Effector CD8-positive, alpha-beta T cell (primary cell): ENCODE measurements at regions not wholly inside any gene's neighbourhood (a gene's known extent, or its start where the extent isn't known, plus 50 kb on each side); places are given as distances from the start of the nearest gene placed in this dataset.
"Not testable (repeated sequence)": the region's sequence is repeated elsewhere in the genome, so short reads cannot be mapped to it uniquely, and the experiment has no call there.

Source experiments
- DNase-seq: peaks from one replicate; lab custom pipeline; 2025; lab: John Stamatoyannopoulos, UW

DNA sequence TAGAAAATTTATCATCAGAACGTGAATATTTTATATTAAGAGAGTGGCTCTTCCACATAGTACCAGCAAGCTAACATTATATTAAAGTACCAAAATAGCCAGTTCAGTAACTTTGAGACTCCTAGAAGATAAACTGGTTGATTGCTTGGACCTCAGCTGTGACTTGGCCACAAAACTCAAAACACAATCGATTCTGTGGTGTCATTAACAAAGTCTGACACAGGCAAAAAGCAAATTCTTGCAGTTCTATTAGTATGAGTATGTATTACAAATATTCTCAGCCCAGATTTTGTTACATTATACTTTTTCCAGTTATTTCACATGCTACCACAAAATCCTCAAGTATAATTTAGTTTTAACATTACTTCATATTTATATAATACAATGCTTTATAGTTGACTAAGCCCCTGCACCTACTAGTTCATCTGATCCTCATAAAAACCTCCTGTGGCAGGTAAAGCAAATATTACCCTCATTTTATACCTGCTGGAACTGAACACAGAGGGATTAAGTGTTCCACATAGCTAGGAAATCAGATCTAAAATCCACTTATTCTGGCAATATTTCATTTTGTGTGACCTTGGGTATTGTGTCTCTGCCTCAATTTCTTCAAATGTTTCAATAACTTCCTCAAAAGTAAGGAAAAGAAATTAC, 279.9 kb upstream of the MKLN1 start:
- no peak for DNase-seq

DNA sequence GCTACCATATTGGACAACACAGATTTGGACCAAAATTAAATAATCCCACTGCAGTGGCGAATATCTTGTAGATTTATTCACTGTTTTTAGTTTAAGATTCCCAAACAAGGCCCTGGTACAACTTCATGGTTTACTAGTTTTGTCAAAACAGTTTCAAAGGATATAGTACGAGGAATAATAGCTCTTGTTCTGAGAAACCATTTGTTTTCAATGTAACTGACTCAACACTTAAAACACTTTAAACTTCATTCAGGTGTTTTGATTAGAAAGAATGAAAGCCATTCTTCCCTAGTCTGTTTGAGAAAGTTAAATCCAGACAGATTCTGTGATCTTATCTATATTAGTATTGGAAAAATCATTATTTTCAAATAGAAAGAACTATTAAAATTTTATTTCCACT, 276.4 kb upstream of the MKLN1 start:
- DNase-seq: no peak

DNA sequence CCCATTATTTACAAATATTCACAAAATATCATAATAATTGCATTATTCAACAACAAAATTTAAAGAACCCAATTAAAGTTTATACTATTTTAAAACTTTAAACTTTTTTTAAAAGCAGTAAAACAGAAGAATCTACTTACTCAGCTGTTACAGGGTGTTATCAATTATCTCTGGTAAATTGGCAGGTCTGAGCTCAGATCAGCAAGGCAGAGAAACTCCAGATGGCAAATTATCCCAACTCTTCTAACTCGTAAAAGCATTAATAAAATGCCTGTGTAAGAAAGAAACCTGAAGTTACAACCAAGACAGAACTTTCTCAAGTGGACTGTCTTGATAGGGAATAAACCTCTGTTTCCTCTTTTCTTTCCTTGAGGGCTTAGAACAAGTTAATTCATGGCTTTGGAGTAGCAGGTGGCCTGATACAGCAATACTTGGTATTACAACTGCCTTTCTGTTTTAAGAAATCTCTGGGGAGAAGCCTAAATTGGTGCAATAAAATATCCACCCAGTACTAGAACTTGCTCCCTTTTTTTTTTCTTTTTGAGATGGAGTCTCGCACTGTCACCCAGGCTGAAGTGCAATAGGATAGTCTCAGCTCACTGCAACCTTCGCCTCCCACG, 275.3 kb upstream of the MKLN1 start:
- DNase-seq: no peak

DNA sequence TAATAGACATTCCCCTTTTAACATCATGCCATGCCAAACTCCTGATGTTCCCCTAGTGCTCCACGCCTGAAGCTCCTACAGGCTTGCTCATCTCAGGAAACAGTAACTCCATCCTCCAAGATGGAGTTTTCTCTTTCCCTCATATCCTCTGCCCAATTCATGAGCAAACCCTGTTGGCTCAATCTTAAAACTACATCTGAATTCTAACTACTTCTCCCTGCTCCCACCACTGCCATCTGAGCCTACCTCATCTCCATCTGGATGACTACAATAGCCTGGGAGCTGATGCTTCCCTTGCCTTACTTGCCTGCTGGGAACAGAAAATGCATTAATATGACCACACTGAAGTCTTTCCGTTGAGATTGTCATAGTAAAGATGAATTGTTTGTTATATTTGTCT, 271.7 kb upstream of the MKLN1 start:
- no peak for DNase-seq

DNA sequence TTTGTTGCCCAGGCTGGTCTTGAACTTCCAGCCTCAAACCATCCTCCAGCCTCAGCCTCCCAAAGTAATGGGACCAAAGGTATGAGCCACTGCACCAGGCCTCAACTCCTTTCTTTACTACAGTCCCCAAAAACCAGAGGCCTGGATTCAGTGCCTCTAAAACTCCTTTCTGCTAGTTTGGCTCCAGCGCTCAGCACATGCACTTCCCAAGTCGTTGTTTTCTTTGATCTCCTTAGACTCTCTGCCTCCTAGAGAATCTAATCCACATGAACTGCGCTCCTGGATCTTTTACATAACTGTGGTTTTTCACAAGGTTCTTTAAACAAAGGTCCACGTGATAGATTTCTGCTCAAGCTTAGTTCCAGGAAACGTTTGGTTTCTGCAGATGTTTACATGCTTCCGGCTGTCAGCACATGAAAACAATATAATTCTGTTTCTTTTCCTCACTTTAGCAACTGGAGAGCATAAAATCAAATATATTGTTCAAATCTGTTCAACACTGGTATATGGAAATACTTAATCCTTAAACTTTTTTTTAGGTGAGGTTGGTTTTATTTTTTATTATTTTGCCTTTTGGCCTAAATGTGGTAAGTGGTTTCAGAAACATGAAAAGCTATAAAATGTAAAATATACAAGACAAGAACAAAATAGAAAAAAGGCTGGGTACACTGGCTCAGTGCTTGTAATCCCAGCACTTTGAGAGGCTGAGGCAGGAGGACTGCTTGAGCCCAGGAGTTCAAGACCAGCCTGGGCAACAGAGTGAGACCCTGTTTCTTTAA, 270.5 kb upstream of the MKLN1 start:
- no peak for DNase-seq

DNA sequence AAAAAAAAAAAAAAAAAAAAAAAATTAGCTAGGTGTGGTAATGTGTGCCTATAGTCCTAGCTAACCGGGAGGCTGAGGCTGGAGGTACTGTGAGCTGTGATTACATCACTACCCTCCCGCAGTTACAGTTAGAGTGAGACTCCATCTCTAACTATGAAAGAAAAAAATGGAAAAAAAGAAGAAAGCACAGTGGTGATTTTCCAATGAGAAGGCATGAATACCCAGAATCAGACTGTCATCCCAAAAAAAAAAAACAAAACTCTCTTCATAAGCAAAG, 269.9 kb upstream of the MKLN1 start:
- DNase-seq: no peak

DNA sequence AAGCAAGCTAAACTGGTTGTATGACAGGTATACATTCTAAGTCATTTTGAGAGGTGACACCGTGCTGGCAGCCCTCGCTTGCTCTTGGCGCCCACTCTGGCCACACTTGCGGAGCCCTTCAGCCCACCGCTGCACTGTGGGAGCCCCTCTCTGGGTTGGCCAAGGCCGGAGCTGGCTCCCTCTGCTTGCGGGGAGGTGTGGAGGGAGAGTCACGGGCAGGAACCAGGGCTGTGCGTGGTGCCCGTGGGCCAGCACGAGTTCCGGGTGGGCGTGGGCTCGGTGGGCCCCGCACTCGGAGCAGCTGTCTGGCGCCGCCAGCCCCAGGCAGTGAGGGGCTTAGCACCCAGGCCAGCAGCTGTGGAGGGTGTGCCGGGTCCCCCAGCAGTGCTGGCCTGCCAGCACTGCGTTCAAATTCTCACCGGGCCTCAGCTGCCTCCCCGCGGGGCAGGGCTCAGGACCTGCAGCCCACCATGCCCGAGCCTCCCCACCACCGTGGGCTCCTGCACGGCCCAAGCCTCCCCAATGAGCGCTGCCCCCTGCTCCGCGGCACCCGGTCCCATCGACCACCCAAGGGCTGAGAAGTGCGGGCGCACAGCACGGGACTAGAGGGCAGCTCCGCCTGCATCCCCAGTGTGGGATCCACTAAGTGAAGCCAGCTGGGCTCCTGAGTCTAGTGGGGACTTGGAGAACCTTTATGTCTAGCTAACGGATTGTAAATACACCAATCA, 269.0 kb upstream of the MKLN1 start:
- DNase-seq: not testable (repeated sequence)

DNA sequence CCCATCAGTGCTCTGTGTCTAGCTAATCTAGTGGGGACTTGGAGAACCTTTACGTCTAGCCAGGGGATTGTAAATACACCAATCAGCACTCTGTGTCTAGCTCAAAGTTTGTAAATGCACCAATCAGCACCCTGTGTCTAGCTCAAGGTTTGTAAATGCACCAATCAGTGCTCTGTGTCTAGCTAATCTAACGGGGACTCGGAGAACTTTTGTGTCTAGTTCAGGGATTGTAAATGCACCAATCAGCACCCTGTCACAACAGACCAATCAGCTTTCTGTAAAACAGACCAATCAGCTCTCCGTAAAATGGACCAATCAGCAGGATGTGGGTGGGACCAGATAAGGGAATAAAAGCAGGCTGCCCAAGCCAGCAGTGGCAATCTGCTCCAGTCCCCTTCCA, 268.3 kb upstream of the MKLN1 start:
- not testable (repeated sequence) for DNase-seq

DNA sequence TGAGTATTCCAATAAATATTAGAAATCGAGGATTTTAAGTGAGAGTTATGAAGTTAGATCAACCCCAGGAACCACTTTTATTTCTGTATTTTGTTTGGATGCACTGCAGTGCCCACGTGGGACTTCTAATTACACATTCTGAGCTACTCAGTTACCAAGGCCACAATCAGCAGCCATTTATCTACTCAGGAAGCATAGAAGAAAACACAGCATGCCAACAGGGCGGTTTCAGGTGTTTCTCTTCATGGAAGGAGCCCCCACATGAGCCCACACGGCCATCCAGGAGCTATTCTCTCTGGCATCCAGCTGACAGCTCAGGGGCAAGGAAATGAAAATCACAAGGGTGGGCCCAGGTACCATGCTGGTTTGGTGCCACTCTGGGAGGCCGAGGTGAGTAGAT, 266.5 kb upstream of the MKLN1 start:
- DNase-seq: no peak

DNA sequence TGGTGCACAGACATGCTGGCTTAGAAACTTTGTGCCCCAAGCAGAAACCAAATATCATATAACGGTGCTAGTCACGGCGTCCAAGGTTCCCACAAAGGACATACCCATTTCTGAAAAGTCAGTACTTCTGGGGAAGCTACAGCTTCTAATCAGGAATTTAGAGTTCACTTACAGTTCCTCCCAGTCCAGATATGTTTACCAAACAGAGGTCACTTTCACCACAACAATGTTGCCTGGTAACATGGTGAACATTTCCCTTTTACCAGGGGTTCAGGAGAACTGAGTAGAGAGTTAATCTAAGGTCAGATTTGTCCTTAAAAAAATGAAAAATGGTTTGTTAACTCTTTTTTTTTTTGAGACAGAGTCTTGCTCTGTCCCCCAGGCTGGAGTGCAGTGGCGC, 265.9 kb upstream of the MKLN1 start:
- DNase-seq: no peak

DNA sequence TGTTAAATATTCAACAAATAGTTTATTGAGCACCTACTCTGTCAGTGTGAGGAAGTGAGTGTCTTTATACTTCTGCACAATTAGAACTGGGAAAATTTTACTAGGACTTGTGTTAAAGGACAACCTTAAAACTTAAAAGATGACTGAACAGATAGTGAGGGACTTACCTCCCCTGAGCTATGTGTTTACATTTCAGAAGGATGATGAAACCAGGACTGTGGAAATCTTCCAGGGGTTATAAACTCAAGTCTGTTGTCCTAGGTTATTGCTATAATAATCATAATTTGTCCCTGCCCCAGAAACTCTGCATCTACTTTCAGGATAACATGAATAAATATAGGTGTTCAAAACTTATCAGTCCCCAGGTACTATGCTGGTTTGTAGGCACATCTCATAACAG, 261.0 kb upstream of the MKLN1 start:
- DNase-seq: no peak

DNA sequence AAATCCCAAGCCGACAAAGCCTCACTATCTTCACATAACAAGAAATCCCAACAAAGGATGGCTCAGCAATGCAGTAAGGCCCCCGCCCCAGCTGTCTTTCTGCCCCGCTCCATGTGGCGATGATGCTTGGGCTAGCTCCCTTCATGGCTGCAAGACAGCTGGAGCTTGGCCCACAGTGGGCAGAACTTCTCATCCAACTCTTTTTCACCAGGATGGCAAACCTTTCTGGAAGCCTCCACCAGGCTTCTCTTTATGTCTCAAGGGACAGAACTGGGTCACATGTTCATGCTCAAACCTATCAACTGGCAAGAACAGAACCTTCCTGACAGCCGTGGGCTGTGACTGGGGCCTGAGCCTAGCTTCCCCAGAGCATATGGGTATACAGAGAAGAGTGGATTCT, 260.5 kb upstream of the MKLN1 start:
- no peak for DNase-seq

DNA sequence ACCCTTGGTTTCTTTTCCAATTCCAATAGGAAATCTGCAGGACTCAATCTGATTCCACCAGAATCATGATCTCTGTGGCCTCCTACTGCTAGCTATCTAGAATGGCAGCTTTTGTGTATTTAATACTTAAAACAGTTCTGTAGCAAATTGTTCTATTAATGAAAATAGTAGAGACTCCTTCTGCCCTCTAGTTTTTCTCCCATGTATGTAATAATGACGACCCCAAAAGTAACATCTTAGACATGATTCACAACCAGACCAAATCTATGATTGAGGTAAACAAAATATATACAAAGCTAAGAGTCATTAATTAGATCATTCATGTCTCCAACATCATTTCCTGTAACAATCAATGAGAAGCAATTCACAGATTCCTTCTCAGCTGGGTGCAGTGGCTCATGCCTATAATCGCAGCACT, 259.1 kb upstream of the MKLN1 start:
- DNase-seq: no peak

DNA sequence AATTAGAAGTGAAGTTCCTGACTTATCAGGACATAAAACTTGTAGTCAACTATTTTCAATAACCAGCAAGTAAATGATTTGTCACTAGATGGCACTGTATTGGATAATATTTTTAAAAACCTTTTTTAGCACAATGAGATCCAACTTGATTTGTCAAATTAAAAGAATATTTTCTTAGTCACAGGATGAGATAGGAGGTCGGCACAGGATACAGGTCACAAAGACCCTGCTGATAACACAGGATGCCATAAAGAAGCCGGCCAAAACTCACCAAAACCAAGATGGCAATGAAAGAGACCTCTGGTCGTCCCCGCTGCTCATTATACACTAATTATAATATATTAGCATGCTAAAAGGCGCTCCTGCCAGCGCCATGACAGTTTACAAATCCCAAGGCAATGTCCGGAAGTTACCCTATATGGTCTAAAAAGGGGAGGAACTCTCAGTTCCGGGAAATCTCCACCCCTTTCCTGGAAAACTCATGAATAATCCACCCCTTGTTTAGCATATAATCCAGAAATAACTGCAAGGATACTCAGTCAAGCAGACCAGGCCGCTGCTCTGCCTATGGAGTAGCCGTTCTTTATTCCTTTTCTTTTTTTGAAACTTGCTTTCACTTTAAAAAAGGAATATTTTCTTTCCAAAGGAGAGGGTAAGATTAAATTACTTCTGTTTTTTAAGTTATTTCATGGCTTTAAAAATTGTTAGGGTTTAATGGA, 255.7 kb upstream of the MKLN1 start:
- DNase-seq: no peak

DNA sequence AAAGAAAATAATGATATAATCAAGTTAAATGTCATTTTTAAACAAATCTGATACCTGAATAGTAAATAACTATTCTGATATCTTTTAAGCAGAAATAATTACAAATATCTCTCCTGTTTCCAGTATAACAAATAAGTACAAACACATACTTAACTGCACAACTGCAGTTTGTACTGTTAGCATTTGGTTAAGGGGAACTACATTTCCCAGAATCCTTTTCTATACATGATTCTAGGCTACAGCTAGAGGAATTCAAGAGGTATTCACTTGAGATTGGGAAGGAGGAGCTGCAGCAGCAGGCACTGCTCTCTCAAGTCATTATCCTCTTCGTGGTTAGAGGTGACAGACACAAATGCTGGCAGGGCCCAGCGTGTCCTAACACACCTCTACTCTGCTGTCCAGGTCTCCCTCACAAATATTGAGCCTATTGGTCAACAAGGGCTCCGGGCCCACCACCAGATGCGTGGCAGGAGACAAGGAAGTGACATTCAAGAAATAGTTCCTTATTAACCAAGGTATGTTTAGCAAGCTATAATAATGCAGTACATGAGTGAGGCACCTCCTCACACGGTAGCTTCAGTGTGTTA, 255.1 kb upstream of the MKLN1 start:
- DNase-seq: no peak

DNA sequence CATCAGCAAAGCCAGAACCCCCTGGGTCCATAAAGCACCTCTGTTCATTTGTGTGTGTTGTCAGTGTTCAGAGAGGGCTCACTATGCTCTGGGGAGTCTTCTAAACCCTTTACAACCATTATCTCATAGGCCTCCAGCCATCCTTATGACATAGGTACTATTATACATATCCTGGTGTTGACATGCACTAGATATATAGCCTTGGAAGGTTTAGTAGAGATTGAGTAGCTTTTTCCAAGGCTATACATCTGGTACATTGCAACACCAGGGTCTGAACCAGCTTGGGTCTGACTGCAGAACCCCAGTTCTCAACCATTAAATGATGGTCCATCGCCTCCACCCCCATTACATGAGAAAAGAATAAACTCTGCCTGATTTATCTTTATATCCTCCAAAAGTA, 253.6 kb upstream of the MKLN1 start:
- DNase-seq: no peak

DNA sequence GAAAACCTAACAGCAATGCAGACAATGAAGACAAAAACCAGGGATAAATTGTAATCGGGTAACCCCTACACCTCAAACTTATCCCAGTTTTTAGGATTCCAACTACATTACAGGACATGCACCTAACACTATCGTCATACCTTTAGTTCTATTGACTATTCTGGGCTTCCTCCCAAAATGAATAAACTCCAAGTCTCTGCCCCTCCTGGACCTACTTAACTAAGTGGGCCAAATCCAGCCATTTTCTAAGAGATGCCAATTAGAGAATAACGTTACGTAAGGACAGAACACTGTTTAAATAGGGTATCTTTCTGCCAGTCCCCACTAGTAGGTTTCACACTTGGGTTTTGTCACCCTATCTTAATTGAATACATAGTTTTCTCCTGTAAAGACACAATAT, 253.1 kb upstream of the MKLN1 start:
- no peak for DNase-seq

DNA sequence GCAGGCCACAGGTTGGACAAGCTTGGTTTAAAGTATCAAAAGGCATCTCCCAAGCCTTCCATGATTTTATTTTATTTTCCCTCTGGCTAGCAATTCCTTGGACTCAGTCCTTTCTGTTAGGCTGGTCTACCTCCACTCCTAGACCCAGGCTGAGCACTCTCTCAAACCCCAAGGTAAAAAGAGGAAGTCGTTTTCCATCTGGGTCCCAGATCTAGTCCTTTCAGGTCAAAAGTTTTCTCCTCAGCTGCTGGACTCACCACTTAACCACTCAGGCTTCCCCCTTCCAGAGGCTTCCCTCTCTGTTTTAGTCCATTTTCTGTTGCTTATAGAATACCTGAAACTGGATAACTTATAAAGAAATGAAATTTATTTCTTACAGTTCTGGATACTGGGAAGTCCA, 252.3 kb upstream of the MKLN1 start:
- no peak for DNase-seq

DNA sequence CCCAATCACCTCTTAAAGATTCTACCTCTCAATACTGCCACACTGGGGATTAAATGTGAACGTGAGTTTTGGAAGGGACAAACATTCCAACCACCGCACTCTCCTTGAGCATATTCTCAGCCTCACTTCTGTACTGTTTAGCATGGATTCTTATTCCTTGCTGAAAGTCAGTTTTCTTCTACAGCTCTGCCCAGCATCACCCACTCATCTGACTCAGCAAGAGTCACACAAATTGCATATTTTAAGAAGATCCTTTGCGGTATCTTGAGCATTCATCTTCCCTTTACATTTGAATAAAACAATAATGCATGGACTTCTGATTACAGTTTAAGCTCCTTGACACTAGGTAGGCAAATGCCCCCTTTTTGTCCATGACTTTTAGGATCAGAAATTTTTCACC, 251.6 kb upstream of the MKLN1 start:
- DNase-seq: no peak

DNA sequence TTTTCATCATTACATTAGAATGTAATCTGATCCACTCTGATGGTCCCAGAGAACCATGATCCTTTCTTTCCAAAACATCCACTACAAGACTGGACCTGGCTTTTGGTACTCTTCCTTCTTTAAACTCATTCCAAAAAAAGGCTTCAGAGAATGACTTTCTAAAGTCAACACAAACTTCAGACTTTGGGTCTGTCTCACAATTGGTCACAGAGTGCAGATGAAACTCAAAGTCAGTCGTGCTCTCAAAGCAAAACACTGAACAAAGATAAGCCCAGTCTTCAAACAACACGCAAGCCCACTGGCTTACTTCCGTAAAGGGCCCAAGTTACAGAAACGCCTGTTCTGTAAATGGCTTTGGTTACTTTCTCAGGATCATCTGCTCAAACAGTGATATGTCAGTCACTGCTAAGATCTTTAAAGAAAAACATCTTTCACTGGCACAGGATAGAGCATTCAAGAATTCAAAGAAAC, 250.9 kb upstream of the MKLN1 start:
- no peak for DNase-seq

DNA sequence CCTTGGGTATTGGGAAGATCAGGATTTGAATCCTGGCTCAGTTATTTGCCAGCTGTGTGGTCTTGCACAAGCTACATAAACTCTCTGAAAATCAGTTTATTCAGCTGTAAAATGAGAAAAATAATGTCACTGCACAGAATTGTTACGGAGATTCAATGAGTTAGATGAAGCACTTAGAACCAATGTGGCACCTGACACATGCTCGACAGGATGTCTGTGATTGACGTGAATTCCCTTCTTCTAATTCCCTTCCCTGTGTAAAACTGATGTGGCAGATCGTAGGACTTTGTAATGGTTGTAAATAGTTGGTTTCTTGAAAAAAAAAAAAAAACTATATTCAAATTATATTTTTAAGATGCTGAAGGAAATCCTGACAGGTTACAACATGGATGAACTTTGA, 249.9 kb upstream of the MKLN1 start:
- DNase-seq: no peak

DNA sequence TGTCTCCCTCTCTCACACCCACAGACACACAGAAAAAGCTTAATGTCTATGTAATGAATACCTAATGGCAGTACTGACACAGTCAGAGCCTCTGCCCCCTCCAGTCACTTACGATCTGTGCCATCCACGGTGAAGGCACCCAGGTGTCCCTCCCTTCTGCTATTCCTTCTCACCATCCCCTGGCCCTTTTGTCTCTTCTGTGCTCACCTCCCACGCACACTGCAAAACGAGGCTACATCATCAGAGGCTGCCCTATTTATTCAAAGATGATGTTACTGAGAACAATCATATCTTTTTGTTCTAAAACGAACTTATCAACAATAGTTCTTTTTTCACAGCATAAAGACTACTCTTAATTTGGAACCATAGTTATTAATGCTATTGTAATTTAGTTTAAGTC, 246.9 kb upstream of the MKLN1 start:
- no peak for DNase-seq
